ENCODE measurements at regions not wholly inside any gene's neighbourhood (a gene's known extent, or its start where the extent isn't known, plus 50 kb on each side); places are given as distances from the start of the nearest gene placed in this dataset.

DNA sequence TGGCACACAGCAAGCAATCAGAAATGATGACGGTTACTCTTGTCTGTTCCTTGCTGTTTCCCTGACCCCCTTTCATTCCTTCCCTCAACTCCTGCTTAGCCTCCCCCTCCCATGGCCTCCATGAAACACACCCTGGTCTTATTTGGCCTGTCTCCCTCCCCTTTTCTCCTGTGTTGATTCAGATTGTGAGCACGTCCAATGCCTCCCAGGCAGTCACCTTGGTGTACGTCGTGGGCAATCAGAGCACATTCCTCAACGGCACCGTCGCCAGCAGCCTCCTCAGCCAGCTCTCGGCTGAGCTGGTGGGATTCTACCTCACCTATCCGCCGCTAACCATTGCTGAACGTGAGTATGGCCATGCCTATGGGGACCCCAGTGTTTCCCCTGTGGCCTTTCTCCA is 141.1 kb downstream of the C11orf91 start:
- WGBS, result 70% methylated on average over 11 of the region's 11 CpGs
- no peak for DNase-seq (ENCODE audit: extremely low spot score)
- Histone ChIP-seq H3K4me3 (ENCODE audit: low read depth, low read length) (no peak overlapping the region), H3K4me1 (ENCODE audit: insufficient read depth) (no peaks in the 10 kb centered on the region), H3K27ac (ENCODE audit: low read depth) (no peak overlapping the region), H3K36me3 (ENCODE audit: insufficient read depth) (no peaks in the 10 kb centered on the region)

DNA sequence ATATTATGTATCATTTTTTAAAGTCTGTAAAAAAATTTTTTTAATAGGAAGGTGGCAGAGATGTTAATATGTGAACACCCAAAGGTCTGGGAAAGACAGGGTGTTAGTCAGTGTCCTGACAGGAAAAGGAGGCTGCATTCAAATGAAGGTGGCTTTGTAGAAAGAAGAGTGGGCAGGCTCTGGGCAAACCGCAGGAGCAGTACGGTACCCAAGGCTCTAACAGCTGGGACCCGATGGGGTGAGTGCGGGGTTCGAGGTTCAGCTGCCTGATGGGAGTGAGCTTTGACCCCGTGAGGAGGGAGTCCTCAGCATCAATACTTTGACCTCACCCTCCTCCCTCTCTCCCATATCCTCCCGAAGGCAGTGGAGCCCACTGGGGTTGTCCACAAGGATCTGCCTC is 142.5 kb downstream of the C11orf91 start:
- Histone ChIP-seq H3K36me3 (ENCODE audit: insufficient read depth) (no peaks in the 10 kb centered on the region), H3K27ac (ENCODE audit: low read depth) (no peak overlapping the region), H3K4me3 (ENCODE audit: low read depth, low read length) (no peak overlapping the region), H3K4me1 (ENCODE audit: insufficient read depth) (no peaks in the 10 kb centered on the region)
- WGBS, result 82% methylated on average over 7 of the region's 7 CpGs
- no peak for DNase-seq (ENCODE audit: extremely low spot score)

DNA sequence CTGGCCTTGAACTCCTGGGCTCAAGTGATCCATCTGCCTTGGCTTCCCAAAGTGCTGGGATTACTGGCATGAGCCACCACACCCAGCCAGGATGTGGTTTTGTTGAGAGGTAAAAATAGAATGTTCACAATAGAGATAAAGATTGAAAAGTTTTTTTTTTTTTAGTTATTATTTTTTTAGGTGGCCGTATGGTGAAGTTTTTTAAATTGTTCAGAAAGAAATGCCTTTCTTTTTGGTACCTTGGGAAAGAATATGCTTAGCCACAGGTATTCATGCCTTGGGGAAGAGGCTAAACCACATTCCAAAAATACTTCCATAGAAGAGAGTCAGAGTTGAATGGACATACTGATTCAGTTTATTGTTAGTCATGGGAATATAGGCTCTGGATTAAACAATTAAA is 143.4 kb downstream of the C11orf91 start:
- Histone ChIP-seq H3K4me1 (ENCODE audit: insufficient read depth) (no peaks in the 10 kb centered on the region), H3K27ac (ENCODE audit: low read depth) (no peak overlapping the region), H3K36me3 (ENCODE audit: insufficient read depth) (no peaks in the 10 kb centered on the region), H3K4me3 (ENCODE audit: low read depth, low read length) (no peak overlapping the region)
- WGBS, result 49% methylated on average over 1 of the region's 1 CpG
- DNase-seq (ENCODE audit: extremely low spot score), result no peak

- Histone ChIP-seq H3K36me3 (ENCODE audit: insufficient read depth) (no peaks in the 10 kb centered on the region), H3K27ac (ENCODE audit: low read depth) (no peak overlapping the region), H3K4me1 (ENCODE audit: insufficient read depth) (no peaks in the 10 kb centered on the region), H3K4me3 (ENCODE audit: low read depth, low read length) (no peak overlapping the region)
- WGBS, result 88% methylated on average over 7 of the region's 7 CpGs
- DNase-seq (ENCODE audit: extremely low spot score), result no peak
Observed at GRCh38 chr11:33554219-33554618, 146.4 kb downstream of the C11orf91 start.

DNA sequence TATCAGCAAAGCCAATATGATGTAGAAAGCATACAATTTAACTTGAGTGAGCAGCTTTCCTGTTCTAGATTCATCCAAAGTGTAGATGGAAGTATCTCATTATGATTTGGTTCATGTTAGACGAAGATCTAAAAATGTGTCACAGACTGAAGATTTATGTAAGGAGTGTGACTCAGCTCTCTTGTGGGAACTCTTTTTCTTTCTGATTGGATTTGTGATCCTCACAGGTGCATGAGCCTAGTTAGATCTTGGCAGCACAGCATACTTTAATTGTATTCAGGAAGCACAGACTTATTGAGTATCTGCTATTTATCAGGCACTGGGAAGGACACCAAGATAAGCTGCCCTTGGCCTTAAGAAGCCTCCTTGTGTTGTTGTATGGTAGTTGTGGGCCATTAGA is 147.1 kb downstream of the C11orf91 start:
- no peaks in the 10 kb centered on the region for H3K4me1 ChIP-seq (ENCODE audit: insufficient read depth)
- no peak overlapping the region for H3K4me3 ChIP-seq (ENCODE audit: low read depth, low read length)
- DNase-seq (ENCODE audit: extremely low spot score), result no peak
- H3K27ac ChIP-seq (ENCODE audit: low read depth), result no peak overlapping the region
- 66% methylated on average over 1 of the region's 1 CpG for WGBS
- no peaks in the 10 kb centered on the region for H3K36me3 ChIP-seq (ENCODE audit: insufficient read depth)

GRCh38 chr11:33552756-33553155 is 147.9 kb downstream of the C11orf91 start:
- Histone ChIP-seq H3K4me3 (ENCODE audit: low read depth, low read length) (no peak overlapping the region), H3K4me1 (ENCODE audit: insufficient read depth) (no peaks in the 10 kb centered on the region), H3K36me3 (ENCODE audit: insufficient read depth) (no peaks in the 10 kb centered on the region), H3K27ac (ENCODE audit: low read depth) (no peak overlapping the region)
- 77% methylated on average over 3 of the region's 3 CpGs for WGBS
- no peak for DNase-seq (ENCODE audit: extremely low spot score)

- Histone ChIP-seq H3K4me1 (ENCODE audit: insufficient read depth) (no peaks in the 10 kb centered on the region), H3K27ac (ENCODE audit: low read depth) (no peak overlapping the region), H3K4me3 (ENCODE audit: low read depth, low read length) (no peak overlapping the region), H3K36me3 (ENCODE audit: insufficient read depth) (no peaks in the 10 kb centered on the region)
- DNase-seq (ENCODE audit: extremely low spot score), result no peak
- WGBS, result 81% methylated on average over 3 of the region's 3 CpGs
Observed at GRCh38 chr11:33551051-33551450, 149.6 kb downstream of the C11orf91 start.

- H3K4me1 ChIP-seq (ENCODE audit: insufficient read depth), result no peaks in the 10 kb centered on the region
- WGBS, result 66% methylated on average over 6 of the region's 6 CpGs
- no peaks in the 10 kb centered on the region for H3K36me3 ChIP-seq (ENCODE audit: insufficient read depth)
- no peak overlapping the region for H3K27ac ChIP-seq (ENCODE audit: low read depth)
- H3K4me3 ChIP-seq (ENCODE audit: low read depth, low read length), result no peak overlapping the region
- no peak for DNase-seq (ENCODE audit: extremely low spot score)
Observed at GRCh38 chr11:33549483-33549882, 151.1 kb downstream of the C11orf91 start.

DNA sequence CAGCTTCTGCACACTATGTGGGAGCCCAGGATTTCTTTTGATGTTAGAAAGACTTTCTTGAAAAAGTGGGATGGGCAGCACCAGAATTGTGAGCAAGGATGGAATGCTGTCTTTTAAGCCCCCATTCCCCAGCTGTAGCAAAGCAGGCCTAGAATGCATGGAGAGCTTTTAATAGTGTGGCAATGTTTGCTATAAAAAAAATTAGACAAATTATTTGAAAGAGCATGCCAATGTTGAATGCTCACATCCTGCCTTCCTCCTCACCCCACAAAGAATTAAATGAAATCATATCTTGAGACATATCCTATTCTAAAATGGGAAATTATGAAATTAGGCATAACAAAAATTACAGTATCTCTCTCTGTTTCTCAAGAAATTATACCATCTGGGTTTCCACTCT is 154.7 kb downstream of the C11orf91 start:
- Histone ChIP-seq H3K4me1 (ENCODE audit: insufficient read depth) (no peaks in the 10 kb centered on the region), H3K4me3 (ENCODE audit: low read depth, low read length) (no peak overlapping the region), H3K27ac (ENCODE audit: low read depth) (no peak overlapping the region), H3K36me3 (ENCODE audit: insufficient read depth) (no peaks in the 10 kb centered on the region)
- no peak for DNase-seq (ENCODE audit: extremely low spot score)

GRCh38 chr11:33544593-33545373 is 155.8 kb downstream of the C11orf91 start:
- Histone ChIP-seq H3K4me1 (ENCODE audit: insufficient read depth) (no peaks in the 10 kb centered on the region), H3K4me3 (ENCODE audit: low read depth, low read length) (no peak overlapping the region), H3K27ac (ENCODE audit: low read depth) (no peak overlapping the region), H3K36me3 (ENCODE audit: insufficient read depth) (no peaks in the 10 kb centered on the region)
- 93% methylated on average over 17 of the region's 17 CpGs for WGBS
- DNase-seq (ENCODE audit: extremely low spot score), result no peak

- no peak overlapping the region for H3K4me3 ChIP-seq (ENCODE audit: low read depth, low read length)
- no peaks in the 10 kb centered on the region for H3K4me1 ChIP-seq (ENCODE audit: insufficient read depth)
- H3K36me3 ChIP-seq (ENCODE audit: insufficient read depth), result no peaks in the 10 kb centered on the region
- 92% methylated on average over 3 of the region's 3 CpGs for WGBS
- DNase-seq (ENCODE audit: extremely low spot score), result no peak
- no peak overlapping the region for H3K27ac ChIP-seq (ENCODE audit: low read depth)
Observed at GRCh38 chr11:33543823-33544222, 156.8 kb downstream of the C11orf91 start.

GRCh38 chr11:33542921-33543320 is 157.7 kb downstream of the C11orf91 start:
- no peak for DNase-seq (ENCODE audit: extremely low spot score)

GRCh38 chr11:33540946-33541915 is 159.4 kb downstream of the C11orf91 start:
- Histone ChIP-seq H3K27ac (ENCODE audit: low read depth) (no peak overlapping the region), H3K4me1 (ENCODE audit: insufficient read depth) (no peaks in the 10 kb centered on the region), H3K4me3 (ENCODE audit: low read depth, low read length) (no peak overlapping the region), H3K36me3 (ENCODE audit: insufficient read depth) (no peaks in the 10 kb centered on the region)
- WGBS, result 81% methylated on average over 11 of the region's 11 CpGs
- DNase-seq (ENCODE audit: extremely low spot score), result no peak

More at GRCh38 chr11:33542921-33543320, 157.7 kb downstream of the C11orf91 start:
- Histone ChIP-seq H3K36me3 (ENCODE audit: insufficient read depth) (no peaks in the 10 kb centered on the region), H3K27ac (ENCODE audit: low read depth) (no peak overlapping the region), H3K4me1 (ENCODE audit: insufficient read depth) (no peaks in the 10 kb centered on the region), H3K4me3 (ENCODE audit: low read depth, low read length) (no peak overlapping the region)
- 63% methylated on average over 7 of the region's 7 CpGs for WGBS

DNA sequence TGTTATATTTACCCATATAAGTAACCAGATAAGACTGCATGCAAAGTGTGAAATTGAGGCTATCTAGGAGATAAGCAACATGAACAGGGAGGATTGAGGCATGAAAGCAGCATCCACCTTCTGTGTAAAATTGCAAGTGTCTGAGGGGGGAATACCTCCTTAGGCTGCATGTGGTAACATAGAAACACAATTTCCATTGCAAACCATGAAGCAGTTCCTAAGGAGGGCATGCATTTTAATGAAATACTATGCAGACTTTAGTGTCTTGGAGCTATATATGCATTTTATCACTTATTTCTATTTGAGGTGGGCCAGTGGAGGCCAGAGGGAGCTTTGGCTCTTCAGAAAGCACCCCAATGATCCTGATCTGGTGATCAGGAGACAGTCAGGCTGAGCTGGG is 160.2 kb downstream of the C11orf91 start:
- DNase-seq (ENCODE audit: extremely low spot score), result no peak
- Histone ChIP-seq H3K4me1 (ENCODE audit: insufficient read depth) (no peaks in the 10 kb centered on the region), H3K4me3 (ENCODE audit: low read depth, low read length) (no peak overlapping the region), H3K36me3 (ENCODE audit: insufficient read depth) (no peaks in the 10 kb centered on the region), H3K27ac (ENCODE audit: low read depth) (no peak overlapping the region)
